WERI-Rb-1 (cell line): ENCODE measurements at regions not wholly inside any gene's neighbourhood (a gene's known extent, or its start where the extent isn't known, plus 50 kb on each side); places are given as distances from the start of the nearest gene placed in this dataset.
A peak's percentile ranks its signal among the peaks of the same experiment; 100 is the strongest.

ENCODE experiments used
- DNase-seq: peaks from one replicate; pipeline ENCODE4 v3.0.0-alpha.2; 2020
- H3K27ac ChIP-seq: fragments of 250-450 bp; sonication (Bioruptor Pico); 2 replicates; pipeline ENCODE4 v1.5.1; 2020; ENCODE audit warnings: mild to moderate bottlenecking, moderate library complexity
- H3K27me3 ChIP-seq: fragments of 250-450 bp; sonication (Bioruptor Pico); 2 replicates; pipeline ENCODE4 v1.5.1; 2021; ENCODE audit warnings: mild to moderate bottlenecking, low read depth, moderate library complexity; ENCODE audit not compliant: insufficient read depth, severe bottlenecking
- H3K36me3 ChIP-seq: fragments of 250-450 bp; sonication (Bioruptor Pico); 2 replicates; pipeline ENCODE4 v1.5.1; 2020; ENCODE audit warnings: mild to moderate bottlenecking, moderate library complexity
- H3K4me3 ChIP-seq: 2 replicates; pipeline ENCODE4 v1.5.1; 2011; ENCODE audit warnings: low read depth, mild to moderate bottlenecking, control low read depth, low read length
- H3K9me3 ChIP-seq: fragments of 250-450 bp; sonication (Bioruptor Pico); 2 replicates; pipeline ENCODE4 v1.5.1; 2021; ENCODE audit warnings: mild to moderate bottlenecking, moderate library complexity; ENCODE audit not compliant: severe bottlenecking
- CTCF ChIP-seq: IDR thresholded peaks from 2 replicates; pipeline ENCODE4 v1.5.1; 2011; ENCODE audit warnings: low read depth, mild to moderate bottlenecking, control low read depth, inconsistent platforms, low read length

- Histone ChIP-seq H3K27ac (no peak overlapping the region), H3K36me3 (no peaks in the 10 kb centered on the region), H3K27me3 (no peaks in the 10 kb centered on the region), H3K9me3 (no peaks in the 10 kb centered on the region), H3K4me3 (no peak overlapping the region)
- no peak for DNase-seq
- TF ChIP-seq CTCF: no peak
These were observed 299.7 kb downstream of the CWC27 start for GRCh38 chr5:65068410-65068809.

- no peak for DNase-seq
- Histone ChIP-seq H3K27ac (no peak overlapping the region), H3K27me3 (no peaks in the 10 kb centered on the region), H3K9me3 (no peaks in the 10 kb centered on the region), H3K4me3 (no peak overlapping the region), H3K36me3 (no peaks in the 10 kb centered on the region)
- no peak for TF ChIP-seq CTCF
These were observed 301.3 kb downstream of the CWC27 start for GRCh38 chr5:65070026-65070425.

- H3K27me3 ChIP-seq: no peaks in the 10 kb centered on the region
- H3K9me3 ChIP-seq: no peaks in the 10 kb centered on the region
- peak overlapping the region; percentile 25 for H3K4me3 ChIP-seq
- H3K36me3 ChIP-seq: no peaks in the 10 kb centered on the region
- DNase-seq: peak; percentile 72
- peak overlapping the region; percentile 60 for H3K27ac ChIP-seq
- no peak for TF ChIP-seq CTCF
These were observed 304.1 kb downstream of the CWC27 start for GRCh38 chr5:65072850-65073249.

GRCh38 chr5:65073250-65073661, 304.5 kb downstream of the CWC27 start:
- peak; percentile 43 for DNase-seq
- no peak for TF ChIP-seq CTCF

GRCh38 chr5:65075623-65076250, 307.0 kb downstream of the CWC27 start:
- Histone ChIP-seq H3K27me3 (no peaks in the 10 kb centered on the region), H3K4me3 (no peak overlapping the region), H3K27ac (0 out of 2 replicates have a peak overlapping the region, but pooled peaks have one; percentile 0), H3K9me3 (no peaks in the 10 kb centered on the region), H3K36me3 (no peaks in the 10 kb centered on the region)
- TF ChIP-seq CTCF: no peak
- peak; percentile 13 for DNase-seq

More at GRCh38 chr5:65073250-65073661, 304.5 kb downstream of the CWC27 start:
- H3K27ac ChIP-seq: peak overlapping the region; percentile 60
- peak overlapping the region; percentile 25 for H3K4me3 ChIP-seq
- H3K9me3 ChIP-seq: no peaks in the 10 kb centered on the region
- H3K27me3 ChIP-seq: no peaks in the 10 kb centered on the region
- no peaks in the 10 kb centered on the region for H3K36me3 ChIP-seq
